Heart right ventricle (tissue), 16 donors: ENCODE measurements at regions not wholly inside any gene's neighbourhood (a gene's known extent, or its start where the extent isn't known, plus 50 kb on each side); places are given as distances from the start of the nearest gene placed in this dataset.

ENCODE experiments used
- ATAC-seq, 8 donors: fragments of 200-7000 bp; cut with Tn5 transposase; one replicate each; pipeline ENCODE4 v1.9.1; 2020; ENCODE audit warnings: mild to moderate bottlenecking in 8 of 8, moderate library complexity in 8 of 8, moderate number of reproducible peaks in 1 of 8
- DNase-seq, 2 donors: peaks; one replicate each; pipeline ENCODE4 v3.0.0-alpha.2; 2020
- H3K27ac ChIP-seq, 10 donors: fragments of 200-600 bp; sonication (generic) in 2 of 10; one replicate each; pipeline versions ENCODE4 v1.5.0 to v1.8.0; 2020 to 2022; ENCODE audit warnings: mild to moderate bottlenecking in 3 of 10
- H3K27me3 ChIP-seq, 7 donors: fragments of 200-600 bp; one replicate each; pipeline ENCODE4 v1.8.0; 2021 to 2022; ENCODE audit warnings: mild to moderate bottlenecking in 2 of 7
- H3K36me3 ChIP-seq, 9 donors: fragments of 200-600 bp; sonication (generic) in 1 of 9; one replicate each; pipeline versions ENCODE4 v1.5.0 to v1.8.0; 2020 to 2022; ENCODE audit warnings: mild to moderate bottlenecking in 2 of 9
- H3K4me1 ChIP-seq, 9 donors: fragments of 200-600 bp; sonication (generic) in 1 of 9; one replicate each; pipeline versions ENCODE4 v1.5.0 to v1.8.0; 2020 to 2022; ENCODE audit warnings: mild to moderate bottlenecking in 4 of 9
- H3K4me3 ChIP-seq, 10 donors: fragments of 200-600 bp; sonication (generic) in 2 of 10; one replicate each; pipeline versions ENCODE4 v1.5.0 to v1.8.0; 2020 to 2022; ENCODE audit warnings: mild to moderate bottlenecking in 7 of 10, moderate library complexity in 2 of 10
- H3K9me3 ChIP-seq, 11 donors: fragments of 200-600 bp in 10 of 11; sonication (generic) in 2 of 11; one replicate each; pipeline versions ENCODE4 v1.5.0 to v1.8.0; 2013 to 2022; ENCODE audit warnings: mild to moderate bottlenecking in 2 of 11, control low read depth in 1 of 11, moderate library complexity in 1 of 11
- WGBS, 2 donors: extraction: QIAGEN DNeasy Blood & Tissue Kit; methylation state at CpG; one replicate each; pipeline ENCODE4 v1.1.7; 2013; ENCODE audit warnings: inconsistent platforms in 1 of 2; 5-methylcytosine and 5-hydroxymethylcytosine counted together
- intact Hi-C, 10 donors: fragments of 100-400 bp; cut with DNase I; formaldehyde crosslinking; loops; one replicate each; pipeline versions ENCODE4 v1.11.1 to v1.14.2; 2022
- TF ChIP-seq, protein P1 (sequence below), 9 donors: fragments of 200-600 bp; sonication (generic) in 2 of 9; IDR thresholded peaks; one replicate each; pipeline versions ENCODE4 v1.5.0 to v1.8.0; 2021 to 2022; ENCODE audit warnings: antibody characterized with exemption in 9 of 9, mild to moderate bottlenecking in 5 of 9, moderate library complexity in 1 of 9
- donor health status: Arrhythmogenic right ventricular cardiomyopathy.
- donor health status: ischemic (EF 13 %, LVEDD 7.1; RV severe dilation, severe dysfunction).
- donor health status: healthy with polysubstance abuse.
- donor health status: DM: no; HTN: yes; CAD: no.
- donor health status: DM: no; HTN: no; CAD: no.
- donor health status: ischemic (EF 25% LVEDD 6.9; RV normal size, moderate dysfunction).
- donor health status: ischemic (EF 25% LVEDD 5.7; RV mildly dilated, moderate dysfunction).
- donor health status: healthy.
- donor health status: DM: yes; HTN: yes; CAD: no.
- donor health status: Ischemic cardiomyopathy.
- donor health status: ischemic (EF 35%, LVEDD 5.7; RV mildly dilated, moderate dysfunction).
- donor health status: nonischemic (EF 11% LVEDD 7.7; RV severe dilation, severe dysfunction).
- donor health status: DM: yes; HTN: yes; CAD: no.
- donor health status: PGD.
- donor health status: ischemic (EF 29% LVEDD 5.4; RV normal size, mild dysfunction).
- donor health status: nonischemic (EF 23%, LVEDD 6.1; RV moderate dilation, normal function).

DNA sequence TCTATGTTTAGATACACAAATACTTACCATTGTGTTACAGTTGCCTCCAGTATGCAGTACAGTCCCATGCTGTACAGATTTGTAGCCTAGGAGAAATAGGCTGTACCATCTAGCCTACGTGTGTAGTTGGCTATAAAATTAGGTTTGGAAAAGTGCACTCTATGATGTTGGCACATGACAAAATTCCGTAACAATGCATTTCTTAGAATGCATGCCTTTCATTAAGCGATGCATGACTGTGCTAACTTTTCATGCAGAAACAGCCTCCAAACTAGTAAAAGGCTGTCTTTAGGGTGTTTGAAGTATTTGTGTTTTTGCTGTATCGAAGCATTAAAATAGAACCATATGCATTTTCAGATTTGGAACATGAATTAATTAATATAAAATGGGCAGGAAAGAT lies 157.9 kb downstream of the RMI1 start:
- no peak for ATAC-seq
- intact Hi-C loops = no loop called here

DNA sequence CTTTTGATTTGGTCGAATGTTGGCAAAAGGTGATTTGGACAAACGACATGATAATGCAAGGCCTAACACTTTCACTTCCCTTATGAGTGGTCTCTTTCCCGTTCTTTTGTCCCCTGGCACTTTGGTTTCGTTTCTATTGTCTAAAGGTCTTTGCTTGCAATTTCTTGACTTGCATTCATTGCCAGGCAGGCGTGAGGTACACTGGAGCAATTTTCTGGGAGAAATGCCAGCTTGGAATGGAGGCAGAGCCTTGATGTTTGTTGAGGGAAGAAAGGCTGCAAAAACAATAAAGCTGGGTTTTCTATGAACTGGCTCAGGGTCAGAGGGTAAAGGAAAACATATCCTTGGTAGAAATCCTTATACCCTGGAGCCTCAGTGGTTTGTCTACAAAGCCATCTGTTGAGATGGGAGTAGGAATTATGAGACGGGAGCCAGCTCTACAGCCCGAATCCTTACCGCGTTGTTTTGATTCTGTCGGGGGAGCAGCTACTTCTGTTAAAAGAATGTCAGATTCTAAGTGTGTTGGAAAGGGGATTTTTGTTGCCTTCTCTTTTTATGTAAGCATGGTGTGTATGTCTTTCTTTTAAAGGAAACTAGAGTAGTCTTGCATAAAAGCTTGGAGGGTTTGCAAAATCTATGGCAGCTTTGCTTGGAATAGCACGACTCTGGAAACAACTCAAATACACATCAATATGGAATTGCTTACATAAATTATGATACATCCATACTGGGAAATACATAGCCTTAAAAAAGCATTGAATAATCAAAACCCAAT lies 158.9 kb downstream of the RMI1 start:
- Histone ChIP-seq H3K36me3 (no peaks in the 10 kb centered on the region), H3K4me3 (no peak overlapping the region), H3K27ac (peak overlapping the region in 3 of 10 donors; percentile 2 to 33 (median 30)), H3K4me1 (peaks cover 0 to 28% (median 23%) of the 10 kb centered on the region in 9 donors), H3K9me3 (no peaks in the 10 kb centered on the region), H3K27me3 (peaks cover 0 to 42% (median 25%) of the 10 kb centered on the region in 7 donors)
- WGBS, 2 donors = 50 to 62% methylated on average over 11 of the region's 11 CpGs
- TF ChIP-seq, protein P1, sequence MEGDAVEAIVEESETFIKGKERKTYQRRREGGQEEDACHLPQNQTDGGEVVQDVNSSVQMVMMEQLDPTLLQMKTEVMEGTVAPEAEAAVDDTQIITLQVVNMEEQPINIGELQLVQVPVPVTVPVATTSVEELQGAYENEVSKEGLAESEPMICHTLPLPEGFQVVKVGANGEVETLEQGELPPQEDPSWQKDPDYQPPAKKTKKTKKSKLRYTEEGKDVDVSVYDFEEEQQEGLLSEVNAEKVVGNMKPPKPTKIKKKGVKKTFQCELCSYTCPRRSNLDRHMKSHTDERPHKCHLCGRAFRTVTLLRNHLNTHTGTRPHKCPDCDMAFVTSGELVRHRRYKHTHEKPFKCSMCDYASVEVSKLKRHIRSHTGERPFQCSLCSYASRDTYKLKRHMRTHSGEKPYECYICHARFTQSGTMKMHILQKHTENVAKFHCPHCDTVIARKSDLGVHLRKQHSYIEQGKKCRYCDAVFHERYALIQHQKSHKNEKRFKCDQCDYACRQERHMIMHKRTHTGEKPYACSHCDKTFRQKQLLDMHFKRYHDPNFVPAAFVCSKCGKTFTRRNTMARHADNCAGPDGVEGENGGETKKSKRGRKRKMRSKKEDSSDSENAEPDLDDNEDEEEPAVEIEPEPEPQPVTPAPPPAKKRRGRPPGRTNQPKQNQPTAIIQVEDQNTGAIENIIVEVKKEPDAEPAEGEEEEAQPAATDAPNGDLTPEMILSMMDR (IDR thresholded peaks at IDR 0.05) = no peak
- intact Hi-C loops = loop anchor here in 1 of 10 donors (10.0 kb wide), 1 partner anchor 155 kb away; the partner anchor contains the start of genes HNRNPK and RMI1
- DNase-seq = peak in 1 of 2 donors; percentile 59
- ATAC-seq = peak in 6 of 8 donors; percentile 60 to 77 (median 70)

More for the DNA sequence above, 157.9 kb downstream of the RMI1 start:
- Histone ChIP-seq H3K36me3 (no peaks in the 10 kb centered on the region), H3K4me3 (no peak overlapping the region), H3K27ac (no peak overlapping the region), H3K4me1 (peaks cover 0 to 28% (median 23%) of the 10 kb centered on the region in 9 donors), H3K27me3 (peaks cover 0 to 37% (median 19%) of the 10 kb centered on the region in 7 donors), H3K9me3 (no peaks in the 10 kb centered on the region)
- WGBS, 2 donors = 94 to 95% methylated on average over 4 of the region's 4 CpGs
- TF ChIP-seq, protein P1 (IDR thresholded peaks at IDR 0.05) = no peak
- no peak for DNase-seq

DNA sequence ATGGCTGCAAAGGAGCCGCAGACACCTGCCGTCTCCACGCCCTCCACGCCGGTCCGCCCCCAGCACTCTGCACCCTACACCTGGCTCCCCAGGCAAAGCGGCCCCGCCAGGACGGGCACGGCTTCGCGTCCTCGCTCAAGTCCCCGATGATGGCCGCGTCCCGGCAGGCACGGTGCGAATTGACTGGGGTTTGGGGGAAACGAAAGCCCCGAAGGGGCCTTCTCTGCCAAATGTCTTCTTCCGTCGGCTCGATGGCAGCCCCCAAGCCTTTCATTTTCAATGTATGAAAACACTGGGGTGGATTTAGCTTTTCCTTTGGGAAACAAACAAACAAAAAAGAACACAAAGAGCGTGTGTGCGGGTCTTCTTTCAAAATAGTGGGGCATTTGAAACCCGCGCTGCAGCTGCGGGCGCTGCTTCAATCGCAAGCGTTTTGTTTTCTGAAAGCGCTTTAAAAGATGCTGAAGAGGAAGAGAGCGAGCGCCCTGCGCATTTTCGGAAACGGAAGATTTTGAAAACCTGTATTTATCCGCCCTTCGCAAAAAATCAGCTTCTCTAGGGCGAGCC lies 160.0 kb downstream of the RMI1 start:
- DNase-seq = peak in 1 of 2 donors; percentile 21
- TF ChIP-seq, protein P1 (IDR thresholded peaks at IDR 0.05) = no peak
- intact Hi-C loops = loop anchor here in 1 of 10 donors (10.0 kb wide), 1 partner anchor 156 kb away; the partner anchor contains the start of genes HNRNPK and RMI1
- Histone ChIP-seq H3K4me1 (peaks cover 0 to 30% (median 25%) of the 10 kb centered on the region in 9 donors), H3K27ac (no peak overlapping the region), H3K36me3 (no peaks in the 10 kb centered on the region), H3K4me3 (peak overlapping the region; percentile 24 to 67 (median 47)), H3K9me3 (no peaks in the 10 kb centered on the region), H3K27me3 (peaks cover 0 to 42% (median 25%) of the 10 kb centered on the region in 7 donors)
- peak in 5 of 8 donors; percentile 8 to 68 (median 39) for ATAC-seq
- 6 to 8% methylated on average over 41 of the region's 41 CpGs for WGBS, 2 donors

DNA sequence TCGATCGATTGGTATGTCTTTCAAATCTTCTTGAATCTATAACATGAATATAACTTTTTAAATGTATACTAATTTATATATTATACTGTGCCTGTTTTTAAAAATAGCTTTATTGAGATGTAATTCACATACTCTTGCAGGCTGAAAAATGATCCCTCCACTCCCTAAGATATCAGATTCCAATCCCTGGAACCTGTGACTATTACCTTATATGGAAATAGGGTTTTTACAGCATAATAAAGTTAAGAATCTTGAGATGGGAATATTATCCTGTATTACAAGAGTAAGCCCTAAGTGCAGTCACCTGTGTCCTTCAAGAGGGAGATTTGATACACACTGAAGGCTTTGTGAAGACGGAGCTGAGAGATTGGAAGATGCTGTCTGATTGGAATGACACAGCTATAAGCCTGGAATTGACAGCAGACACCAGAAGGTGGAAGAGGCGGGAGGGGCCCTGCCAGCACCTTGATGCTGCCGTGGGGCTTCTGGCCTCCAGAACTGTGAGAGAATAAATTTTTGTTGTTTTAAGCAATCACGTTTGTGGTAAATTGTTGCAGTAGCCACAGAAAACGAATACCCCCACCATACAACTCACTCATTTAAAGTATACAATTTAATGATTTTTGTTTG lies 161.3 kb downstream of the RMI1 start:
- Histone ChIP-seq H3K9me3 (no peaks in the 10 kb centered on the region), H3K27ac (no peak overlapping the region), H3K36me3 (no peaks in the 10 kb centered on the region), H3K4me1 (peaks cover 0 to 41% (median 33%) of the 10 kb centered on the region in 9 donors), H3K4me3 (no peak overlapping the region), H3K27me3 (peaks cover 0 to 42% (median 25%) of the 10 kb centered on the region in 7 donors)
- DNase-seq (no peak), ATAC-seq (no peak)
- TF ChIP-seq, protein P1 (IDR thresholded peaks at IDR 0.05) = no peak
- intact Hi-C loops = loop anchor here in 1 of 10 donors (10.0 kb wide), 1 partner anchor 157 kb away; the partner anchor contains the start of genes HNRNPK and RMI1
- 95 to 96% methylated on average over 7 of the region's 7 CpGs for WGBS, 2 donors
